Uterus (tissue), 3 donors: ENCODE measurements at regions not wholly inside any gene's neighbourhood (a gene's known extent, or its start where the extent isn't known, plus 50 kb on each side); places are given as distances from the start of the nearest gene placed in this dataset.

Experiments
- DNase-seq, 2 donors: peaks; one replicate each; pipeline ENCODE4 v3.0.0-alpha.2; 2019 to 2020
- H3K27ac ChIP-seq, 2 donors: fragments of 200-600 bp; sonication (generic); 1 replicate in 1 of 2; 2 replicates in 1 of 2; pipeline ENCODE4 v1.5.1; 2016 to 2018
- H3K27me3 ChIP-seq, 2 donors: fragments of 200-600 bp; sonication (generic); one replicate each; pipeline ENCODE4 v1.5.1; 2018 to 2019; ENCODE audit warnings: control low read depth in 1 of 2
- H3K36me3 ChIP-seq, 2 donors: fragments of 200-600 bp; sonication (generic); one replicate each; pipeline ENCODE4 v1.5.1; 2019; ENCODE audit warnings: control low read depth in 1 of 2
- H3K4me1 ChIP-seq, 2 donors: fragments of 200-600 bp; sonication (generic); one replicate each; pipeline ENCODE4 v1.5.1; 2018 to 2019; ENCODE audit warnings: control low read depth in 1 of 2
- H3K4me3 ChIP-seq, 2 donors: fragments of 200-600 bp; sonication (generic); 1 replicate in 1 of 2; 2 replicates in 1 of 2; pipeline ENCODE4 v1.5.1; 2018 to 2019; ENCODE audit warnings: mild to moderate bottlenecking in 1 of 2
- H3K9me3 ChIP-seq, 2 donors: fragments of 200-600 bp; sonication (generic); one replicate each; pipeline ENCODE4 v1.5.1; 2019; ENCODE audit warnings: control low read depth in 1 of 2
- POLR2A ChIP-seq, 2 donors: fragments of 450-650 bp; IDR thresholded peaks; one replicate each; pipeline ENCODE4 v1.6.1; 2016; ENCODE audit warnings: antibody characterized with exemption in 2 of 2, mild to moderate bottlenecking in 1 of 2, moderate library complexity in 1 of 2
- intact Hi-C: fragments of 100-400 bp; cut with DNase I; formaldehyde crosslinking; loops from one replicate; pipeline ENCODE4 v1.15.1; 2023; ENCODE audit warnings: low total_unique reads
- TF ChIP-seq, protein P1 (sequence below), 4 experiments: fragments of 200-600 bp in 2 of 4; fragments of 450-650 bp in 2 of 4; sonication (generic) in 2 of 4; IDR thresholded peaks; one replicate each; pipeline ENCODE4 v1.5.1; 2016 to 2019; ENCODE audit warnings: antibody characterized with exemption in 4 of 4, mild to moderate bottlenecking in 2 of 4, moderate library complexity in 1 of 4
- donor health status: DM: yes; HTN: yes; CAD: no.

DNA sequence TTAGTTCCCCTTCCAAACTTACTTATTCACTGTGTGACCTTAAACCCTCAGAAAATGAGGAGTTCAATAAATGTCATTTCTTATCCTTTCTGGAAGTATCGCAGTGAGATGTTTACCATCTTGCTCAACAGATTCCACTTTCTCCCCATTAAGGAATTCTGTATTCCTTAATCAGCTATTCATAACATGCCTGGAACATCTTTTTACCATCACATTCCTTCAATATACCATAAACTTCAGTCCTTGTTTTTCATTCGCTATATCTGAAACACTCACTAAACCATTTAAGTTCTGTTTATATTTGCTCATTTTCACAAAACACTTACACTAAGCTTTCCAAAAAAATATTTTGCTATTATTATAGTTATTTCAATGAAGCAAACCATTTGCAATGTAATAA, 1158.6 kb downstream of the CDH12 start:
- TF ChIP-seq, protein P1, sequence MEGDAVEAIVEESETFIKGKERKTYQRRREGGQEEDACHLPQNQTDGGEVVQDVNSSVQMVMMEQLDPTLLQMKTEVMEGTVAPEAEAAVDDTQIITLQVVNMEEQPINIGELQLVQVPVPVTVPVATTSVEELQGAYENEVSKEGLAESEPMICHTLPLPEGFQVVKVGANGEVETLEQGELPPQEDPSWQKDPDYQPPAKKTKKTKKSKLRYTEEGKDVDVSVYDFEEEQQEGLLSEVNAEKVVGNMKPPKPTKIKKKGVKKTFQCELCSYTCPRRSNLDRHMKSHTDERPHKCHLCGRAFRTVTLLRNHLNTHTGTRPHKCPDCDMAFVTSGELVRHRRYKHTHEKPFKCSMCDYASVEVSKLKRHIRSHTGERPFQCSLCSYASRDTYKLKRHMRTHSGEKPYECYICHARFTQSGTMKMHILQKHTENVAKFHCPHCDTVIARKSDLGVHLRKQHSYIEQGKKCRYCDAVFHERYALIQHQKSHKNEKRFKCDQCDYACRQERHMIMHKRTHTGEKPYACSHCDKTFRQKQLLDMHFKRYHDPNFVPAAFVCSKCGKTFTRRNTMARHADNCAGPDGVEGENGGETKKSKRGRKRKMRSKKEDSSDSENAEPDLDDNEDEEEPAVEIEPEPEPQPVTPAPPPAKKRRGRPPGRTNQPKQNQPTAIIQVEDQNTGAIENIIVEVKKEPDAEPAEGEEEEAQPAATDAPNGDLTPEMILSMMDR (IDR thresholded peaks at IDR 0.05) = no peak
- intact Hi-C loops = no loop called here

DNA sequence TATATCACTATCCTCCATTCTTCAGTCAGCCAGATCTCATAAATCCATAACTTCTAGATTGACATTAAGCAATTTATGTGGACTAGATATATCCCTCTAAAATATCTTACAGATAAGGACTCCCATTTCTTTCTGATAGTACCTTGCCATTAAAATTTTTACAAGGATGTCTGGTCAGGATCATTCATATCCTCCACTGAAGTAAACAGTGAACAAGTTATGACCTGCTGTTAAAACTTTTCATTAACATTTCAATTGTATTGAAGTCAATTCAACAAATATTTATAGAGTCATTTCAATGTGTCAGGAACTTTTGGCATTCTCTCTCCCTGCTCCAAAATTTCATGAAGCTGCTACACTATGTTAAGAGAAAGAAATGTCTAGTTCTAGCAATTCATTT, 1159.6 kb downstream of the CDH12 start:
- H3K4me3 ChIP-seq = no peak overlapping the region
- no peak overlapping the region for H3K27ac ChIP-seq
- no peaks in the 10 kb centered on the region for H3K9me3 ChIP-seq
- TF ChIP-seq POLR2A (IDR thresholded peaks at IDR 0.05) = no peak
- TF ChIP-seq, protein P1 (IDR thresholded peaks at IDR 0.05) = no peak
- no peak for DNase-seq
- H3K27me3 ChIP-seq = no peaks in the 10 kb centered on the region
- intact Hi-C loops = no loop called here
- H3K4me1 ChIP-seq = no peaks in the 10 kb centered on the region
- H3K36me3 ChIP-seq = no peaks in the 10 kb centered on the region

More for the DNA sequence above, 1158.6 kb downstream of the CDH12 start:
- Histone ChIP-seq H3K27ac (no peak overlapping the region), H3K36me3 (no peaks in the 10 kb centered on the region), H3K4me1 (no peaks in the 10 kb centered on the region), H3K9me3 (no peaks in the 10 kb centered on the region), H3K27me3 (no peaks in the 10 kb centered on the region), H3K4me3 (no peak overlapping the region)
- no peak for DNase-seq

DNA sequence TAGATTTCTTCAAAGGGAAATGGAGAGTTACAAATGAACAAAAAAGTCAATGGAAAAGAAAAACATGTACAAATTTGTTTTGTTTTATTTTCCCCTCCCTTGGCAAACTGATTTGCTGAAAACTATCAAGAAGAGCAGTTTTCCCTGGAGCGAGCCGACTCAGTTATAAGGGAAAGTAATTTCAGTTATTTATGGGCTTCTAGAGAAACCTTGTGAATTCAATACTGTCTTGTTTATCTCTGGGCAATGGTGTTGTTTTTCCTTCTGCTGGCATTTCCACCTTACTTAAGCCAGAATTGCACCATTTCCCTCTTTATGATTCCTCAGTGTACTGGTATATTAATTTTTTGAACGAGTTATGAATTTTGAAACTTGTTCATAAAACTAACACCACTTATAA, 1163.6 kb downstream of the CDH12 start:
- no peak for TF ChIP-seq POLR2A (IDR thresholded peaks at IDR 0.05)
- TF ChIP-seq, protein P1 (IDR thresholded peaks at IDR 0.05) = no peak
- Histone ChIP-seq H3K27me3 (no peaks in the 10 kb centered on the region), H3K4me1 (no peaks in the 10 kb centered on the region), H3K27ac (no peak overlapping the region), H3K36me3 (no peaks in the 10 kb centered on the region), H3K9me3 (no peaks in the 10 kb centered on the region), H3K4me3 (no peak overlapping the region)
- intact Hi-C loops = no loop called here
- no peak for DNase-seq

DNA sequence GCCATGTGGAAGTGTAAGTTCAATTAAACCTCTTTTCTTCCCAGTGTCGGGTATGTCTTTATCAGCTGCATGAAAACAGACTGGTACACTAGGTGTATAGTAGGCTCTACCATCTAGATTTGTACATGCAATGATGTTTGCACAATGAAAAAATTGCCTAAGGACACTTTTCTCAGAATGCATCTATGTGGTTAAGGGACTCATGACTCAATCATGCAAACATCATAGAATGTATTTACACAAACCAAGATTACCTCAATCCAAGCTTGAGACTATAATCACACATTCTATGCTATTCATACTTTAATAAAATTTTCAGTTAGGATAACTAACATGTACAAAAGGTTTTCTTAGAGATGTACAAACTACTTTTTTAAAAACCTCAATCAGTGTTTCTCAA, 1164.5 kb downstream of the CDH12 start:
- intact Hi-C loops = no loop called here
- DNase-seq = no peak
- Histone ChIP-seq H3K4me1 (no peaks in the 10 kb centered on the region), H3K4me3 (no peak overlapping the region), H3K27me3 (no peaks in the 10 kb centered on the region), H3K36me3 (no peaks in the 10 kb centered on the region), H3K9me3 (no peaks in the 10 kb centered on the region), H3K27ac (no peak overlapping the region)
- TF ChIP-seq, protein P1 (IDR thresholded peaks at IDR 0.05) = no peak
- no peak for TF ChIP-seq POLR2A (IDR thresholded peaks at IDR 0.05)

DNA sequence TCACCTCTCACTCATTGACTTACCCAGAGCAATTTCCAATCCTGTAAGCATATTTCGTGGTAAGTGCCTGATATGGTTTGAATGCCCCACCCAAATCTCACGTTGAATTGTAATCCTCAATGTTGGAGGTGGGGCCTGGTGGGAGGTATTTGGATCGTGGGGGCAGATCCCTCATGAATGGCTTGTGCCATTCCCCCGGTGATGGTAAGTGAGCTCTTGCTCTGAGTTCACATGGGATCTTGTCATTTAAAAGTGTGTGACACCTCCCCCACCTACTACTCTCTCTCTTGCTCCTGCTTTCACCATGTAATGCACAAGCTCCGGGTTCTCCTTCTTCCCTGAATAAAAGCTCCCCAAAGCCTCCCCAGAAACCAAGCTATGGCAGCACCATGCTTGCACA, 1165.5 kb downstream of the CDH12 start:
- Histone ChIP-seq H3K27me3 (no peaks in the 10 kb centered on the region), H3K4me3 (no peak overlapping the region), H3K36me3 (no peaks in the 10 kb centered on the region), H3K4me1 (no peaks in the 10 kb centered on the region), H3K27ac (no peak overlapping the region), H3K9me3 (no peaks in the 10 kb centered on the region)
- intact Hi-C loops = no loop called here
- TF ChIP-seq, protein P1 (IDR thresholded peaks at IDR 0.05) = no peak
- TF ChIP-seq POLR2A (IDR thresholded peaks at IDR 0.05) = no peak
- DNase-seq = no peak
